Ovary (tissue), 7 donors: ENCODE measurements at regions not wholly inside any gene's neighbourhood (a gene's known extent, or its start where the extent isn't known, plus 50 kb on each side); places are given as distances from the start of the nearest gene placed in this dataset.
"Not testable (repeated sequence)": the region's sequence is repeated elsewhere in the genome, so short reads cannot be mapped to it uniquely, and the experiment has no call there.

Experiments
- DNase-seq, 5 donors: peaks; one replicate each; pipeline ENCODE4 v3.0.0-alpha.2; 2019 to 2020
- H3K27ac ChIP-seq, 2 donors: fragments of 200-600 bp; one replicate each; pipeline versions ENCODE4 v1.5.1 to v1.8.0; 2019 to 2022
- H3K27me3 ChIP-seq: fragments of 200-600 bp; one replicate; pipeline ENCODE4 v1.8.0; 2022
- H3K36me3 ChIP-seq: fragments of 200-600 bp; sonication (generic); one replicate; pipeline ENCODE4 v1.5.1; 2019
- H3K4me1 ChIP-seq: one replicate; pipeline ENCODE4 v1.8.1; 2013; ENCODE audit warnings: mild to moderate bottlenecking, moderate library complexity; ENCODE audit not compliant: insufficient read depth
- H3K4me3 ChIP-seq: fragments of 200-600 bp; sonication (generic); one replicate; pipeline ENCODE4 v1.5.1; 2017
- H3K9me3 ChIP-seq, 2 donors: fragments of 200-600 bp in 1 of 2; sonication (generic) in 1 of 2; one replicate each; pipeline versions ENCODE4 v1.5.1 to v1.8.1; 2013 to 2019; ENCODE audit warnings: mild to moderate bottlenecking in 1 of 2, moderate library complexity in 1 of 2
- CTCF ChIP-seq, 3 donors: fragments of 450-650 bp in 2 of 3; fragments of 200-600 bp in 1 of 3; IDR thresholded peaks; one replicate each; pipeline versions ENCODE4 v1.5.1 to v1.8.0; 2016 to 2022; ENCODE audit warnings: antibody characterized with exemption in 3 of 3, mild to moderate bottlenecking in 1 of 3
- EP300 ChIP-seq: sonication (generic); formaldehyde crosslinking; IDR thresholded peaks from one replicate; pipeline ENCODE4 v1.6.1; 2017; ENCODE audit warnings: antibody characterized with exemption
- POLR2A ChIP-seq: fragments of 450-650 bp; IDR thresholded peaks from one replicate; pipeline ENCODE4 v1.6.1; 2017; ENCODE audit warnings: antibody characterized with exemption, mild to moderate bottlenecking, moderate library complexity
- WGBS, 3 donors: extraction: QIAGEN DNeasy Blood & Tissue Kit in 1 of 3; methylation state at CpG; one replicate each; pipeline versions ENCODE4 v1.1.5 to v1.1.7; 2013 to 2017; 5-methylcytosine and 5-hydroxymethylcytosine counted together
- intact Hi-C, 4 donors: fragments of 100-400 bp; cut with DNase I; formaldehyde crosslinking; loops; one replicate each; pipeline versions ENCODE4 v1.11.0 to v1.15.1; 2022 to 2023
- donor health status: DM: no; HTN: no; CAD: no; lungs with moderate emphysema.
- donor health status: DM: no; HTN: no; CAD: no.
- donor health status: Bipolar disorder and iron deficiency.
- donor health status: DM: no; HTN: no; CAD: no.
- donor health status: DM: yes; HTN: yes; CAD: no.

DNA sequence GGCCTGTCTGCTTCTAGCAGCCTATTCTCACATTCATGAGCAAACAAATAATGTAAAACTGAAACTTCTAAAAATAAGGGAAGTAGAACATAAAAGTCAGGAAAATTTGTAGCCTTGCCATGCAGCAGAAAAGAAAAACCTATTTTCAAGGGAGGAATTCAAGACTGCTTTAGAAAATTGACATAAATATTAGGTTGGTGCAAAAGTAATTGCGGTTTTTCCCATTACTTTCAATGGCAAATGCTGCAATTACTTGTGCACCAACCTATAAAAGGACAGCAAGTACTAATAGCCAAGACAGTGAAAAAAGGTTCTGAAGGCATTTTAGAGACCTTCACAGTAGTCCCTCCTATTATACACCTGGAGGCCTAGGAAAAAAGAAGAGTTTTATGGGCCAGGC lies 457.8 kb downstream of the KLHL4 start:
- H3K27ac ChIP-seq, result no peak overlapping the region
- no peak for TF ChIP-seq CTCF (IDR thresholded peaks at IDR 0.05)
- TF ChIP-seq EP300, result no peak
- no peak for TF ChIP-seq POLR2A
- no peak for DNase-seq
- H3K27me3 ChIP-seq, result no peaks in the 10 kb centered on the region
- H3K4me1 ChIP-seq, result peaks cover 4% of the 10 kb centered on the region
- intact Hi-C loops, result no loop called here
- WGBS, 3 donors, result 55 to 88% (median 65%) methylated on average over 1 of the region's 1 CpG
- no peaks in the 10 kb centered on the region for H3K9me3 ChIP-seq
- no peak overlapping the region for H3K4me3 ChIP-seq
- H3K36me3 ChIP-seq, result no peaks in the 10 kb centered on the region

GRCh38 chrX:88007873-88008272 lies 490.3 kb downstream of the KLHL4 start:
- DNase-seq, H3K4me3 ChIP-seq, H3K27me3 ChIP-seq, H3K9me3 ChIP-seq, H3K27ac ChIP-seq, intact Hi-C loops, H3K4me1 ChIP-seq, H3K36me3 ChIP-seq: not testable (repeated sequence)
- WGBS, 3 donors, result 84 to 87% (median 86%) methylated on average over 3 of the region's 3 CpGs

DNA sequence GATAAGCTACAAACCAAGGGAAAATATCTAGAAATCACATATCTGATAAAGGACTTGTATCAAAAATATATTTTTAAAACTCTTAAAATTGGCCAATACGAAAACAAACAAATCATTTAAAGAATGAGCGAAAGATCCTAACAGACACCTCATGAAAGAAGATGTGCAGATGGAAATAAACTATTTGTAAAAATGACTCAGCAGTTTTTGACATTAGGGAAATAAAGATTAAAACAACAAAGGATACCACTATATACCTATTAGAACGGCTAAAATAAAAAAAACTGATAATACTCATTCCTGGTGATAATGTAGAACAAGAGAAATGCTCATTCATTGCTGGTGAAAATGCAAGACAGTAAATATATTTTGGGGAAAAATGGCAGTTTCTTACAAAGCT lies 506.4 kb downstream of the KLHL4 start:
- H3K9me3 ChIP-seq, result no peaks in the 10 kb centered on the region
- intact Hi-C loops, result no loop called here
- 56 to 84% (median 78%) methylated on average over 3 of the region's 3 CpGs for WGBS, 3 donors
- H3K27me3 ChIP-seq, result no peaks in the 10 kb centered on the region
- no peak overlapping the region for H3K4me3 ChIP-seq
- TF ChIP-seq EP300 (no peak), CTCF (IDR thresholded peaks at IDR 0.05) (no peak), POLR2A (no peak)
- H3K36me3 ChIP-seq, result no peaks in the 10 kb centered on the region
- no peak for DNase-seq
- H3K27ac ChIP-seq, result no peak overlapping the region
- H3K4me1 ChIP-seq, result no peaks in the 10 kb centered on the region

- TF ChIP-seq CTCF (IDR thresholded peaks at IDR 0.05), result no peak
- no peak for TF ChIP-seq EP300
- no peak for TF ChIP-seq POLR2A
- no peaks in the 10 kb centered on the region for H3K4me1 ChIP-seq
- no peaks in the 10 kb centered on the region for H3K9me3 ChIP-seq
- intact Hi-C loops, result no loop called here
- 74 to 81% (median 76%) methylated on average over 2 of the region's 2 CpGs for WGBS, 3 donors
- no peaks in the 10 kb centered on the region for H3K36me3 ChIP-seq
- H3K4me3 ChIP-seq, result no peak overlapping the region
- no peak for DNase-seq
- no peak overlapping the region for H3K27ac ChIP-seq
- no peaks in the 10 kb centered on the region for H3K27me3 ChIP-seq
Measured at GRCh38 chrX:88072339-88073030, 554.9 kb downstream of the KLHL4 start.

GRCh38 chrX:88101968-88102367 lies 584.4 kb downstream of the KLHL4 start:
- intact Hi-C loops, result no loop called here
- Histone ChIP-seq H3K4me1 (no peaks in the 10 kb centered on the region), H3K36me3 (no peaks in the 10 kb centered on the region), H3K9me3 (no peaks in the 10 kb centered on the region), H3K27ac (no peak overlapping the region), H3K4me3 (no peak overlapping the region), H3K27me3 (no peaks in the 10 kb centered on the region)
- no peak for TF ChIP-seq EP300
- no peak for DNase-seq
- WGBS, 3 donors, result 20 to 27% (median 25%) methylated on average over 2 of the region's 2 CpGs
